ENCODE measurements at regions not wholly inside any gene's neighbourhood (a gene's known extent, or its start where the extent isn't known, plus 50 kb on each side); places are given as distances from the start of the nearest gene placed in this dataset.

GRCh38 chr5:89090037-89090436 is 207.1 kb upstream of the MEF2C start:
- no peak for TF ChIP-seq CTCF (IDR thresholded peaks at IDR 0.05)
- no peak for TF ChIP-seq POLR2A (IDR thresholded peaks at IDR 0.05)
